HG03439 (cell line): ENCODE measurements at regions not wholly inside any gene's neighbourhood (a gene's known extent, or its start where the extent isn't known, plus 50 kb on each side); places are given as distances from the start of the nearest gene placed in this dataset.

ENCODE experiments used
- ATAC-seq: cut with Tn5 transposase; IDR thresholded peaks from one replicate; pipeline ENCODE4 v1.9.1; 2021; ENCODE audit warnings: mild to moderate bottlenecking, moderate library complexity; ENCODE audit not compliant: unreplicated experiment

DNA sequence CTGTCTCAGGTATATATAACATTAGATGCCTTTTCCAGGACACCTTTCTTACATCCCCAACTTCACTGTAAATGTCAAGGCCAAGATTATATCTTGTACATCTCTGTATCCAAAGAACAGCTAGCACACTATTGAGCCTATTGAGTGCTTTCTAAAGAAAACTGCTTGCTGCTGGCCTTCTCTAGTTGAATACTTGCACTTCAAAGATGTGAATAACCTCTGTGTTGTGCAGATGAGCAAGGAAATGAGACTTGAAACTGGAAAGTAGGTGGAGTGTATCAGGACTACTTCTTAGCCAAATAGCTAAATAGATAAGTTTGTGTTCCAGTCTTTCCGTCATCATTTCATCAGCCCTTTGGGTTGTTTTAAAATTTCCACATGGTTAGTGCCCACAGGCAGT lies 704.4 kb upstream of the AMOT start:
- no peak for ATAC-seq

DNA sequence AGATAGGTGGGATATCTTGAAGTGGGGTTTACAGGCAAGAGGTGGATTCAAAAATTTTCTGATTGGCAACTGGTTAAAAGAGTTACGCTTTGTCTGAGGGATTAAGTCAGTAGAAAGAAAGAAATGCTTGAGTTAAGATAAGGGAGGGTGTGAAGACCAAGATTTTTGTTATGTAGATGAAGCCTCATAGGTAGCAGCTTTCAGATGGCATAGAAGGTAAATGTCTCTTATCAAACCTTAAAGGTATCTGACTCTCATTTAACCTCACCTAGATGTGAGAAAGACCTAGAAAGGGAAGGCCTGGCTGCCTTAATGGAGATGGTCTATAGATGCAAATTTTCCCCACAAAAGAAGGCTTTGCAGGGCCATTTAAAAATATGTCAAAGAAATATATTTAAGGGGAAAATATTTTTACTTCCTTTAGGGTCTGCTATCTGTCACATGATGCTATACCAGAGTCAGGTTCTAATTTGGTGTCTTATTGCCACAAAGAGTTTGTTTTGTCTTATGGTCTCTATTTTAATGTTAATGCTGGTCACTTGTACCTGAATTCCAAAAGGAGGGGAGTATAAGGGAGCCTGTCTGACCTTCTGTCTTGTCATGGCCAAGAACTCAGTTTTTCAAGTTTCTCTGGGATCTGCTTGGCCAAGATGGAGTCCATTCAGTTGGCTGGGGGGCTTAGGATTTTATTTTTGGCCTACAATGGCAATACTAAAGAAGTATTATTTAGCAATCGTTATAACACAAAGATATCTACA lies 699.1 kb upstream of the AMOT start:
- ATAC-seq, result no peak

DNA sequence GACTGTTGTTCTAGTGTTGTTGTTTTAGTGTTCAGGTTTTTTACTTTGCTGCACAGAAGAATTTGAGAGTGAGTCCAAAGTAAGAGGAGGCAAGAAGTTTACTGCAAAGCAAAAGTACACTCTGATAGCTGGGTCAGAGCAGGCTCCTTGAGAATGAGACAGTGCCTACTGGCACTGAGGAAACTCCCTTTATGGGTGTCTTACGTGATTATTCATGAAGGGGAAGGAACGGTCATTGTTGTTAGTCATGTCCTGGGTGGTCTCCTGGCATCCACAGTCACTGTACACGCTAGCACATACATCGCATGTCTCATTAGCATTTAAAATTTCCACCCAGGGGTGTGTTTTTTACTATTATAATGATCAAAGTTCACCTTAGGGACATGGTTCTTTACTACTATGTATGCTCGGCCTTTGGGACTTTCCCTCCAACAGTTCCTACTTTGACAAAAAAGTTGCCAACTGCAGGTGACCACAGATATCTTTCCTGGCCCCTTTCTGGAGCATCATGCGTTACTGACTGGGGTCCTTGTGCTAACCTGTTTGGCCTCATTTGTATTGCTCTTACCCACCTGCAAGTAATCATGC lies 688.9 kb upstream of the AMOT start:
- no peak for ATAC-seq

DNA sequence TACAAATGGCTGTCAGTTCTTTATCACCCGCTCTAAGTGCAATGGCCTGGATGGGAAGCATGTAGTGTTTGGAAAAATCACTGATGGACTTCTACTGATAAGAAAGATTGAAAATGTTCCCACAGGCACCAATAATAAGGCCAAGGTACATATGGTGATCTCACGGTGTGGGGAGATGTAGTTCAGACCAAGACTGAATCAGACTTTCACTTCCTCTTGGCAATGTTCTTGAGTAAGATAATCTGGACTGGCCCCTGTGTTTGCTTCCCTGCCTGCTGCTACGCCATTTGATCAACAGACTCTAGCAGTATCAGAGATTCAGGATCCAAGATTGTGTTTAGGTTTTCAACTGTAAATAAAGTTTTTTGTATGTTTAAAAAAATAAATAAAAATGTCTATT lies 682.2 kb upstream of the AMOT start:
- ATAC-seq, result peak; percentile 99

DNA sequence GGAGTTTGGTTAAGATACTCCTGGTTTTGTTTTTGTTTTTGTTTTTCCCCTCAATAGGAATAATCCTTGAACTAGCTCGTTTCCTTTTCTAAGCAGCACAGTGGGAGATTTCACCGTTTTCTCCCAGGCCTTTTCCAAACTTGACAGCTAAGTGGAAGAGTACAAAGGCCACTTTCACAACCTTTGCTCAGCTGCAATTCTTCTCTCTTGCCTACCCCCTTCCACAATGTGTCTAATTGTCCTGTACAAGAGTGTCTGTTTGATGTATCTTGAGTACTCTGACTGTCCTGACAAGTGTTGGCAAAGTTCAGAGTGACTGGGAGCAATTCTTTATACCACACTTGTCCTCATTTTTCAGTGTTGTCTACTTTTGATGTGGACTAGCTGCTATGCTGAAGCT lies 674.3 kb upstream of the AMOT start:
- ATAC-seq, result no peak

DNA sequence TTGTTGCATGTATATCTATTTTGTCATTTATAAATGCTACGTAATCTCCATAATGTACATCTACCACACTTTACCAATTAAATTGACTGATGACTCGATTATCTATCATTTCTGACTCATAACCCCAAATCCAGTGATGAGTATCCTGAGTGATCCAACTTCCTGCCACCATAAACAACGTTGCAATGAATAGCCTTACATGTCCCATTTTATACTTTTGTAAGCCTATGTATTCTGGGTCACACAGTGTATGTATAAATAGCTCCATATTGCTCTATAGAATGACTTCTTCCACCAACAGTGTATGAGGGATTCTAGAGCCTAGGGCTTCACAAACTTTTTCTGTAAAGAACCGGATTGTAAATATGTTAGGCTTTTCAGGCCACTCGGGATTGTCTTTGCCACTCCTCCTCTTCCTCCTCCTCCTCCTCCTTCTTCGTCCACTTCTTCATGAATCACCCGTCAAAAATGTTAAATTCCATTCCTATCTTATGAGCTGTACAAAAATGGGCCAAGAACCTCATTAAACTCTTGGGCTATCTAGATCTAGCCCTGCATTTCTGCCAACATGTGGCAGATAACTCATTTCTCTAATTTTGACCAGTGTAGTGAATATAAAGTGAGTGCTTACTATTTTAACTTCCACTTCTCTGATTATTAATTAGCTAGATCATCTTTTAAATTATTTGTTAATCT lies 672.2 kb upstream of the AMOT start:
- no peak for ATAC-seq

DNA sequence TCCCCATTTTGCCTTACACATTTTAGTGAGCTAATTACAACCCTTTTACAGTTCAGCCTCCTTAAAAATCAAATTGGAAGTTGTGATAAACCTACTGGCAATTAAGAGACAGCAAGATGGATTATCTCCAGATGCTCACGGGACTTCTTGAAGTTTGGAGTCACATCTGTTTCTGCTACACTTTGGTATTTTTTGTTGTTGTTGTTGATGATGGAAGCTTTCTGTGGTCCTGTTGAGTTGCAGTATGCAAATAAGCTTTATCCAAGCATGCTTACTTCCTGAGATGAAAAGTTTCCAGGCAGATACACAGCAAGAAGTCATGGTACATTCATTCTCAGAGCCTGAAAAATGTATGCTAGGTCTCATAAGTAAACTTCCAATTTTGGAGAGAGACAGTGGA lies 670.0 kb upstream of the AMOT start:
- ATAC-seq, result no peak

DNA sequence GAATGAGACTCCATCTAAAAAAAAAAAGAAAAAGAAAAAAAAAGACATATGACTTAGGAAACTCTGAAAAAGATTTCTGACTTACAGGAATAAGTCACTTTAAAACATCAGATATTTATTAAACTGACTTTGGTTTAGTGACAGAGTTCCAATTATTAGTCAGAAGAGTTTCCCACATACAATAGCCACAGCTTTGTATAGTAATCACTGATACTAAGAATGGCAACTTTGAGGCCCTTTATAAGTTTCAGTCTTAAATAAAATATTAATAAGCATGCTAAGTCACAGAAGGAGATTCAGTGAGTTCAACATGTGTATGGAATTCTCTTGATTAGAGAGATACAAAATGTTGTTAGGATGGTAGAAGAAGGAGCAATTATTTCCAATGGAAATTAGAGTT lies 652.3 kb upstream of the AMOT start:
- no peak for ATAC-seq

DNA sequence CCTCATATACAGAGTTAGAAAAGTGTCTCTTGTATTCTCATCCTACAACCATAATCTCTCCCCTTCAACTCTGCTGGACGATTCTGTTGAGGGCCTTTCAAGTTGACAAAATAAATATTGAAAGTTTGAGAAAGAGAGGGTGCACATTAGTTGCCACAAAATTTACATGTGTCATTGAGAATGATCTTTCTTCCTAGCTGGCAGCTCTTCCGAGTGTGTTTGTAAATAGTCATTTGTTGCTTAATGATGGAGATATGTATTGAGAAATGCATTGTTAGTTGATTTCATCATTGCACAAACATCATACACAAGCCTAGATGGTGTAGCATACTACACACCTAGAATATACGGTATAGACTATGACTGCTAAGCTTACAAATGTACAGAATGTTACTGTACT lies 632.8 kb upstream of the AMOT start:
- ATAC-seq, result peak; percentile 82

DNA sequence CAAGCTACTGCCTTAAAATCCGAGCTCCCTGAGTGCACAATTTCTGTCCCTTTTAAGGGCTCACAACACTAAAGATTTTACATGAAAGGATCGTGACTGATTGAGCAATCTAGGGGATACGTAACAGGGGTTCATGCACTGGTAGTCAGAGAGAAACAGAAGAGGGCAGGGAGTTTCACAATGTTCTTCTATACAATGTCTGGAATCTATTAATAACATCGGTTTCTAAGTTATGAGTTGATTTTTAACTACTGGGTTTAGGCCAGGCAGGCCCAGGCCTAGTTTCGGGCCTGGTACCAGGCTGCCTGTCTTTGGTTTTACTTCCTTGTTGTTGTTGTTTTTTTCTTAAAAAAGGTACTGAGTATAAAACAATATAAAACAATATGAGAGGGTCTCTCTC lies 632.4 kb upstream of the AMOT start:
- peak; percentile 69 for ATAC-seq

DNA sequence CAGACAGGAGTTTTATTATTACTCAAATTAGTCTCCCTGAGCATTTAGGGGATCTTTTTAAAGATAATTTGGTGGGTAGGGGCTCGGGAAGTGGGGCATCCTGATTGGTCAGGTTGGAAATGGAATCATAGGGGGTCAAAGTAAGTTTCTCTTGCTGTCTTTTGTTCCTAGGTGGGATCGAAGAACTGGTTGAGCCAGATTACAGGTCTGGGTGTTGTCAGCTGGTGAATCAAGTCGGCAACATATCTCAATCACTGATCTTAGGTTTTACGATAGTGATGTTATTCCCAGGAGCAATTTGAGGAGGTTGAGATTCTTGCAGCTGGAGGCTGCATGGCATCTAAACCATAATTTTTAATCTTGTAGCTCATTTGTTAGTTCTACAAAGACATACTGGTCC lies 629.5 kb upstream of the AMOT start:
- ATAC-seq, result no peak

DNA sequence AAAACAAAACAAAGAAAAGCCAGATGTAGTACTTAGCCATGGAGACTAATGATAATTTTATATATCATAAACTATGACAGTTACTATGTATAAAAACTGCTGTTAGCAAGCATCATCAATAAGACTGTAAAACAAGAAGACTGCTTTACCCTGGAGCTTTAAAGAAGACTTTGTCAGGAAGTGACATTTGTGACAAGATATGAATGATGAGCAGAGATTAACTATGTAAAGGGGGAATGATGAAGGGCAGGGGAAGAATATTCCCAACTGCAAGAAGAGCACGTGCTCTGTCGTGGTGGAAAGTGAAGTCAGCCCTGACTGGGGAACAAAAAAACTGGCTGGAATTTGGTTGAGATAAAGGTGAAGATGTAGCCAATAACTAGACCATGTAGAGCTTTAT lies 617.1 kb upstream of the AMOT start:
- no peak for ATAC-seq

DNA sequence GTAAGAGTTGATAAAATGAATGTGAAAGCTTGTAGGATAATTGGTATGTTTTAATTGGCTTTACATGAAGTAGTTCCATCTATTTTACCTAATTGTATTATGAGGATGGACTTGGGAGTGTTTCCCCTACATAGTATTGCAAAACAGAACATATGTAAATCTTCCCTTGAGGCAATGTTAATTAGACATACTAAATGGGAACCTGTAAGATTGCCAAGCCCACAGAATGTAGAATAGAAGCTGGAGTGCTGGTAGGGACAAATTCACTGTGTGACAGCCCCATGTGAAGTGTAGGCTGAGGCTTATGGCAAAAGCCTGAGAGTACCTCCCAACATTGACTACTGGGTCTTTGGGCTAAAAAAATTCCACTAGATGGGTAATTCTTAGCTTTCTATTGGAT lies 615.0 kb upstream of the AMOT start:
- ATAC-seq, result no peak

DNA sequence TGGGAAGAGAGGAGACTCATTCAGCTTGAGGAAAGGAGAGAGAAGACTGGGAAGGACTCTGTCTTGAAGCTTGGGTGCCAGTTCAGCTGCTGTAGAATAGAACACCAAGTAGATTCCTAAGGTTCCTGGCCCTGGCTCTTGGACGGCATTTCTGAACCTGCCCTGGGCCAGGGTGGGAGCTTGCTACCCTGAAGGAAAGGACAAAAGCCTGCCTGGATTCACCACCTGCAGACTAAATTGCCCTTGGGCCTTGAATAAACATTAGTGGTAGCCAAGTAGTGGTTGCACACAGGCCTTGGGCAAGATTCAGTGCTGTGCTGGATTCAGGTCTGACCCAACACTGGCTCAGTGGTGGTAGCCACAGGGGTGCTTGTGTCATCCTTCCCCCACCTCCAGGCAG lies 588.4 kb upstream of the AMOT start:
- no peak for ATAC-seq

DNA sequence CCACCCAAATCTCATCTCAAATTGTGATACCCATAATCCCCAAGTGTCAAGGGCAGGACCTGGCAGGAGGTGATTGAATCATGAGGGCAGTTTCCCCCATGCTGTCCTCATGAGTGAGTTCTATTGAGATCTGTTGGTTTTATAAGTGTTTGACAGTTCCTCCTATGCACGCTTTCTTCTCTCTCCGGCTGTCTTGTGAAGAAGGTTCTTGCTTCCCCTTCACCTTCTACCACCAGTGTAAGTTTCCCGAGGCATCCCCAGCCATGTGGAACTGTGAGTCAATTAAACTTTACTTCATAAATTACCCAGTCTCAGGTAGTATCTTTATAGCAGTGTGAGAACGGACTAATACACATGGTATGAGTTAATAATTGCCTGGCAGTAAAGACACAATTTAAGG lies 581.7 kb upstream of the AMOT start:
- ATAC-seq, result no peak

DNA sequence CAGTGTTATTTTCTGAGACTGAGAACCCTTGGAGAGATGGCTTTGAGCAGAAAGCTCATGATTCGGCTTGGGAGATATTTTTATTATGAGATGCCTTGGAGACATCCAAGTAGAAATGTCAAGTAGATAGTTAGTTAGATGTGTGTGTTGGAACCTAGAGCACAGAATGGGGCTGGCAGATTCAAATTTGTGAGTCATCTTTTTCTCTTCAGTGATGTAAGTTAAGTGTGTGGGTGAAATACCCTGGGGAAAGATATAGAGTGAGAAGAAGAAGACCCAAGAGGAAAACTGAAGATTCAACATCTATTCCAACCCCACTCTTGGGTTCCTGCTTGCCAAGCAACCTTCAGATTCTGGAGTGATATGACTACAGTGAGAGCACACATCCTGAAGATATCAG lies 580.8 kb upstream of the AMOT start:
- ATAC-seq, result no peak

DNA sequence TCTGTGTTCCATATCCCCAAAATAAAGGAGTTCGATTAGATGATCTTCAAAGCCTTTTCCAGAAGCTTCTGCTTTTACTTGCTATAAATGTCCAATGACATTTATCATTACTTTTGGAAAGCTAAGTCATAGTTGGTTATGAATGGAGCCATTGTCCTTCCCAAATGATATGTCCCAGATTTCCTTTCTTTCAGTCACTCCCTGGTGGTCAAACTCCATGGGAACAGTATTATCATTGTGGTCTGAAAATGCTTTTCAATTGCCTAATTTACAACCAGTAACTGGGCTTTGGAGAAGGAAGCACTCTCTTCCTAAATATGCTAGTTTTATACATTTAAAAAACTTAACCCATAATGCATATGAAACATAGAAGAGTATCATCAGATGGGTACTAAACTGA lies 571.5 kb upstream of the AMOT start:
- ATAC-seq, result no peak

DNA sequence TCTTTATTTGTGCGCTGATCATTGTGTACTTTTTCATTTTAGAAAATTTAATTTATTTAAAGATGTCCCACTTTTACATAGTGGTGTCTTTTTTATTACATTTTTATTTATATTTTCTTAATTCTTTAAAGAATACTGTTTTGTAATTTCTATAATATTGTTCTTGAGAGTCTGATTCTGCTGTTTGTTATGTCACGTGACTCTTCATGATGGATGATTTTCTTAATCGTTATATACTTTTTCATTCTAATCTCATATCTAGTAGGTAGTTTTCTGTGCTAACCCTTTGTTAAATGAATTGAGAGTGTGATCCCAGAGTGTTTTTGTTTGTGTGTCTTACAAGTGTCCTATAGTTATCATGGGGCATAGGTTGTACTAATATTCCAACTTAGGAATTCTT lies 568.2 kb upstream of the AMOT start:
- ATAC-seq, result no peak

DNA sequence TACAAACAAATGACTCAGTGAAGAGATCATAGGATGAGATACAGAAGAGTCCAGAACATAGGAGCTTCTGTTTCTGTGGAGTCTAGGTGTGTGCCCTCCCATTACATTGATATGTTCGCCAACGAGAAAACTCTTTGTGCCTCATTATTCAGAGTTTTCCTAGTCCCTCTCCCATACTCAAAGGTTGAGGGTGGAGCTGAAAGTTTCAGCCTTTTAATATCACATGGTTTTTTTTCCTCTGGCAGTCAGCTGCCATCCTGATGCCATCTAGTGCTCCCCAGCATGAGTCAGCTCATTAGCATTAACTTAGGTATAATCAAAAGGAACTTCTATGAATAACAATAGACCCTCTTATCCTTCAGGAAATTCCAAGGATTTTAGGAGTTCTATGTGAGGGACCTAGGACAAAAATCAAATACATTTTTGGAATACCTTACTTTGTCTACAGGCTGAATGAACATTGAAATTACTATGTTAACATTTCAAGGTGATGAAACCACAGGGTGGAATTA lies 559.6 kb upstream of the AMOT start:
- ATAC-seq, result no peak

DNA sequence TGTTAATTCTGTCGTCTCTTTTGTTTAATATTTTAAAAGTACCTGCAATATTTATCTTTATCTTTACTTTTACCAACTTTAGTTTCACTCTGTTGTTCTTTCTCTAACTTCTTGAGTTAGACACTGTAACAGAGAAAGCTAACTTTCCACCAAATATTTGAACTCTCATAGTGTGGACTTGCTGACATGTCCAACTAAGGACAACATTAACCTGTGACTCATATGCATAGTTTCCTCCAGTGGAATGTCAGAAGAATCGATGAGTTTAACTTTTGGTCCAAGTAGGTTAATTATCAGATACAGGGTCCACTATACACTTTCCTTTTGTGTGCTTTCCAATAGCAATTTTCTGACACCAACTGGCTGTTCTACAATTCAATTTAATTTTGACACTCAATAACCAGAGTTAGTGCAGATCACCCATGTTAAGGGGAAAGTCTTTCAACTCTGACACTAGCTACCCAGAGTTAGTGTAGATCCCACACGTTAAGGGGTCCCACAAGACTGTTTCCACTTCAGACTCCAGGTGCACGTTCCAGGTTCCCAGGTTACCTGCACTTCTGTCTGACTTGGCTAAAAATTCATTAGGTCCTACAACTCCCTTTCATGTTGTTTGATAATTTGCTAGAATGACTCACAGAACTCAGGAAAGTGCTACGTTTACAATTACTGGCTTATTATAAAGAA lies 559.0 kb upstream of the AMOT start:
- no peak for ATAC-seq

DNA sequence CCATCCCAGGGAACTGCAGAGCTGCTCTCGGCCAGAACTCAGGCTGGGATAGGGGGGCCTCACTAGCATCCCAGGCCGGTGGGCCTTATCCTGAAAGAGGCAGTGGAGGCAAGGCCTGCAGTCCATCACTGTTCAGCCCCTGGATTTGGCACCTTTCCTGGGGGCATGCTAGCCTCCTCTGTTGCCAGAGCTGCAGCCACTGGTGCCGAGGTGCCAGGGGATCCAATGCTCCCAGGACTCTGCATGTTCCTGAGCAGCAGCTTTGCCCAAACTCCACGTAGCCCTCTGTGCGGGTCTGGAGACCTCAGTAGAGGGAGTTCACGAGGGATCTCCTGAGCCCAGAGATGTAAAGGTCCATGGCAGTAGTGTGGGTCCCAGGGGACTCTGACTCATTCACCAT lies 551.7 kb upstream of the AMOT start:
- no peak for ATAC-seq

DNA sequence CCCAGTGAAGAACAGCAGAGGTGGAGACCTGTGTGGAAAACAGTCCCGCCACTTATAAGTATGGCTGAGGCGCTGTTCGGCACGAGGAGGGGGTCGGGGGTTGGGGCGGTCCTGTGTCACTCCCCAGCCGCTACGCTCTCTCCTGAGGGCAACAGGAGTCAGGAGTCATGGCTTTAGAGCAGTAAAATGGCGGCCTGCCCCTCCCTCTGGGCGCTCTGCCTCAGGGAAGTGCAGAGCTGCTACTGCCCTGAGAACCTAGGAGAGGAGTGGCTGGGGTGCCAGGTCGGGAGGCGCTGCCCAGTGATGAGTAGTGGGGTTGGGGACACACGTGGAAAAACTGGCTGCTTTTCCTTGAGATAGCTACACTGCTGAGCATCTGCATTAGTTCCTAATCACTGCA lies 551.2 kb upstream of the AMOT start:
- ATAC-seq, result no peak
